Keratinocyte (primary cell): ENCODE measurements at regions not wholly inside any gene's neighbourhood (a gene's known extent, or its start where the extent isn't known, plus 50 kb on each side); places are given as distances from the start of the nearest gene placed in this dataset.

Experiments used
- DNase-seq: peaks from one replicate; pipeline ENCODE4 v3.0.0-alpha.2; 2011; ENCODE audit warnings: low read depth, missing footprints, low spot score
- FAIRE-seq: peaks from 2 replicates; lab custom pipeline; 2011; peaks lifted over from hg19 to GRCh38; lab: Jason Lieb, UNC
- H2AFZ ChIP-seq: 2 replicates; pipeline ENCODE4 v1.6.0; 2012; ENCODE audit warnings: low read length, control low read depth, inconsistent platforms; ENCODE audit not compliant: control insufficient read depth
- H3K27ac ChIP-seq: 2 replicates; pipeline ENCODE4 v1.5.1; 2011; ENCODE audit warnings: low read length; ENCODE audit not compliant: control insufficient read depth, insufficient read depth
- H3K27me3 ChIP-seq: 3 replicates; pipeline ENCODE4 v1.6.0; 2011; ENCODE audit warnings: low read length; ENCODE audit not compliant: control insufficient read depth, insufficient read depth; ENCODE audit errors: extremely low read depth
- H3K36me3 ChIP-seq, 2 experiments: 2 replicates in 1 of 2; 3 replicates in 1 of 2; pipeline ENCODE4 v1.5.1; 2011; ENCODE audit warnings: low read length in 2 of 2, mild to moderate bottlenecking in 1 of 2; ENCODE audit not compliant: control insufficient read depth in 2 of 2, insufficient read depth in 2 of 2; ENCODE audit errors: extremely low read depth in 1 of 2
- H3K4me1 ChIP-seq: 3 replicates; pipeline ENCODE4 v1.5.1; 2011; ENCODE audit warnings: low read length; ENCODE audit not compliant: control insufficient read depth, insufficient read depth; ENCODE audit errors: extremely low read depth
- H3K4me2 ChIP-seq: 3 replicates; pipeline ENCODE4 v1.6.0; 2011; ENCODE audit warnings: low read depth, low read length; ENCODE audit not compliant: control insufficient read depth, insufficient read depth; ENCODE audit errors: extremely low read depth
- H3K4me3 ChIP-seq, 3 experiments: fragments of 200-600 bp in 1 of 3; sonication (generic) in 1 of 3; 2 replicates in 2 of 3; 3 replicates in 1 of 3; pipeline ENCODE4 v1.5.1; 2011 to 2016; ENCODE audit warnings: low read length in 3 of 3, mild to moderate bottlenecking in 3 of 3, control low read depth in 2 of 3, inconsistent platforms in 1 of 3, low read depth in 1 of 3, mixed read lengths in 1 of 3, mixed run types in 1 of 3, moderate library complexity in 1 of 3; ENCODE audit not compliant: control insufficient read depth in 2 of 3, insufficient read depth in 2 of 3; ENCODE audit errors: extremely low read depth in 1 of 3
- H3K79me2 ChIP-seq: 2 replicates; pipeline ENCODE4 v1.6.0; 2012; ENCODE audit warnings: low read length; ENCODE audit not compliant: control insufficient read depth, insufficient read depth
- H3K9ac ChIP-seq: 3 replicates; pipeline ENCODE4 v1.6.0; 2011; ENCODE audit warnings: low read length; ENCODE audit not compliant: control insufficient read depth, insufficient read depth; ENCODE audit errors: extremely low read depth
- H3K9me1 ChIP-seq: 3 replicates; pipeline ENCODE4 v1.6.0; 2011; ENCODE audit warnings: low read length; ENCODE audit not compliant: control insufficient read depth, insufficient read depth; ENCODE audit errors: extremely low read depth
- H3K9me3 ChIP-seq: 2 replicates; pipeline ENCODE4 v1.5.1; 2012; ENCODE audit warnings: low read depth, low read length; ENCODE audit not compliant: control insufficient read depth
- H4K20me1 ChIP-seq: 3 replicates; pipeline ENCODE4 v1.6.0; 2011; ENCODE audit warnings: low read length; ENCODE audit not compliant: control insufficient read depth, insufficient read depth; ENCODE audit errors: extremely low read depth
- CTCF ChIP-seq, 3 experiments: IDR thresholded peaks in 1 of 3; conservative IDR thresholded peaks in 1 of 3; optimal IDR thresholded peaks in 1 of 3; 2 replicates in 2 of 3; 3 replicates in 1 of 3; pipeline versions ENCODE3 to v1.5.1; 2011; ENCODE audit warnings: low read length in 3 of 3, mild to moderate bottlenecking in 3 of 3, moderate library complexity in 2 of 3, control low read depth in 1 of 3, inconsistent platforms in 1 of 3; ENCODE audit not compliant: insufficient read depth in 2 of 3; ENCODE audit errors: extremely low read depth in 1 of 3
- EZH2 ChIP-seq: IDR thresholded peaks from one replicate; pipeline ENCODE4 v1.6.1; 2012; ENCODE audit warnings: inconsistent platforms, mild to moderate bottlenecking, low read length, moderate library complexity
- dilution Hi-C: fragments of 300-500 bp; cut with MboI; formaldehyde crosslinking; loops from one replicate; pipeline ENCODE4 v1.7.0; 2020; ENCODE audit warnings: low sequenced_read_pairs; ENCODE audit not compliant: extremely low pct_ligation_motif_present

- Histone ChIP-seq H3K27ac (no peak overlapping the region), H3K36me3 (no peaks in the 10 kb centered on the region), H2AFZ (no peak overlapping the region), H3K27me3 (no peaks in the 10 kb centered on the region), H3K79me2 (no peaks in the 10 kb centered on the region), H4K20me1 (no peaks in the 10 kb centered on the region), H3K9me1 (no peaks in the 10 kb centered on the region), H3K4me1 (peaks cover 5% of the 10 kb centered on the region), H3K4me2 (no peak overlapping the region), H3K9me3 (no peaks in the 10 kb centered on the region), H3K9ac (no peak overlapping the region), H3K4me3 (no peak overlapping the region)
- TF ChIP-seq CTCF (optimal IDR thresholded peaks at IDR 0.05 in 1 of 3, IDR thresholded peaks at IDR 0.05 in 1 of 3, conservative IDR thresholded peaks at IDR 0.05 in 1 of 3; ENCODE audit: extremely low read depth in 1 of 3, insufficient read depth in 2 of 3, low read length in 3 of 3) (no peak), EZH2 (no peak)
- FAIRE-seq (no peak), DNase-seq (no peak)
- dilution Hi-C loops, result no loop called here
These were observed 271.6 kb downstream of the SYK start for GRCh38 chr9:91073049-91073810.

GRCh38 chr9:91073811-91074771 lies 272.5 kb downstream of the SYK start:
- H3K4me1 ChIP-seq, result peaks cover 5% of the 10 kb centered on the region
- H3K27me3 ChIP-seq, result no peaks in the 10 kb centered on the region
- H4K20me1 ChIP-seq, result no peaks in the 10 kb centered on the region
- H2AFZ ChIP-seq, result no peak overlapping the region
- no peaks in the 10 kb centered on the region for H3K9me3 ChIP-seq
- H3K9me1 ChIP-seq, result no peaks in the 10 kb centered on the region
- dilution Hi-C loops, result no loop called here
- no peaks in the 10 kb centered on the region for H3K79me2 ChIP-seq
- no peak overlapping the region for H3K4me3 ChIP-seq
- TF ChIP-seq EZH2, result no peak
- no peak for TF ChIP-seq CTCF (optimal IDR thresholded peaks at IDR 0.05 in 1 of 3, IDR thresholded peaks at IDR 0.05 in 1 of 3, conservative IDR thresholded peaks at IDR 0.05 in 1 of 3; ENCODE audit: extremely low read depth in 1 of 3, insufficient read depth in 2 of 3, low read length in 3 of 3)
- FAIRE-seq (no peak), DNase-seq (no peak)
- H3K36me3 ChIP-seq, result no peaks in the 10 kb centered on the region
- H3K27ac ChIP-seq, result no peak overlapping the region
- no peak overlapping the region for H3K9ac ChIP-seq
- no peak overlapping the region for H3K4me2 ChIP-seq
